Stimulated activated CD4-positive, alpha-beta T cell treated with anti-CD3 and anti-CD28 coated beads, Interleukin-2, amount 100 ng/mL, for 48 hours (primary cell): ENCODE measurements at regions not wholly inside any gene's neighbourhood (a gene's known extent, or its start where the extent isn't known, plus 50 kb on each side); places are given as distances from the start of the nearest gene placed in this dataset.
"Not testable (repeated sequence)": the region's sequence is repeated elsewhere in the genome, so short reads cannot be mapped to it uniquely, and the experiment has no call there.

Experiments used
- DNase-seq, 2 donors: peaks; one replicate each; pipeline ENCODE4 v3.0.0-alpha.2; 2020

GRCh38 chr3:177358977-177359592 lies 161.8 kb upstream of the TBL1XR1 start:
- peak; percentile 30 to 33 for DNase-seq

GRCh38 chr3:177359593-177360357 lies 162.5 kb upstream of the TBL1XR1 start:
- peak; percentile 94 to 95 for DNase-seq

DNA sequence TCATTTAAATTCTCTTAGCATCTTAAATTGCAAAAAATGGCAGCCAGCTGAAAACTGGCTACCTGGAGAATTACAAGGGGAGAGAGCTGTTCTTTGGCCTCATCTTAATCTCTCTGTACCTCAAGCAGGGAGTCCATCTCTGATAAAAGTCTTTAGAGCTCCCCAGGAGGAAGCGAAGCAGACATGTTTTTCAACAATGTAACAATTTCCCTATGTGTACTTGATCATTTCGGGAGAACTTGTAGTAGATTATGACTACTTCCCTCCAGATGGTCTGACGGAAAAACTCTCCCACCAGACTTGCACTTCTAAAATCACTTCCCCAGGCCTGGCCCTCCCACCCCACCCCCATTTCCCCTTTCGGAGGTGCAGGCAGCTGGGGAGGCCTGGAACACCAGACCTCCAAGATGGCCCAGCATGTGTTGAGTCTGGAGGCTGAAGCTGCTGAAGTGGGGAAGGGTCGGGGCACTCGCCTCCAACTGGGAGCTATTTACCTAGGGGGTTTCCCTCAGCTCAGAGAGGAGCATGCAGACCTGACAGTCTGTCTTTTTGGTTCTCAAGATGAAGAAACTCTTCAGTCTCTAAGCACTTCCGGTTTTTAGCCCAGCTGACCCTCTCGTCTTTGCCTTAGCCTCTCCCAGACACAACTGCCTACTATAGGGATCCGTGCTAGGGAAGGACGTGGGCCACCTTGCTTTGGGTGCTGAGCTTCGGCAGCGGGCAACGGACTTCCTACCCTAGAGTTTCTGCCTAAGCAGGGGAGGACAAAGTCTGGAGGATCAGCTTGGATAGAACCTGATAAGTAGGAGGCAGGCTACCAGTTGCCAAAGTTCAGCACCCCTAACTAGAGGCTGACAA lies 164.0 kb upstream of the TBL1XR1 start:
- DNase-seq: no peak

- no peak for DNase-seq
Measured at GRCh38 chr3:177362626-177363025, 165.3 kb upstream of the TBL1XR1 start.

DNA sequence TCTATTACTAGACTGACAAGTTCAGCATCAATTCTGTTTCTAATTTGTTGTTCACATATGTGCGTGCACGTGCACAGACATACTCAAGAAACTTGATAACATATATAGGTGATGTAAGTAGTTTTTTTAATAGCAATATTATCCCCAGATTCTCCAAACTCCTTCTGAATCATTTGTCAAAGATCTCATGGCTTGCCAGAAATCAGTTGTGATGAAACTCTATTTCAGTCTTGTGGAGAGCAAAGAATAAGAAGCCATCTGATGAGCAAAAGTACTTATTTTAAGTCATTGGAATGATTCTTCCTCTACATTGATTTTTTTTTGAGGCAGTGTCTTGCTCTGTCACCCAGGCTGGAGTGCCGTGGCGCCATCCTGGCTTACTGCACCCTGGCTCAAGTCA lies 167.0 kb upstream of the TBL1XR1 start:
- DNase-seq: no peak

- not testable (repeated sequence) for DNase-seq
Measured at GRCh38 chr3:177365294-177365693, 168.0 kb upstream of the TBL1XR1 start.

DNA sequence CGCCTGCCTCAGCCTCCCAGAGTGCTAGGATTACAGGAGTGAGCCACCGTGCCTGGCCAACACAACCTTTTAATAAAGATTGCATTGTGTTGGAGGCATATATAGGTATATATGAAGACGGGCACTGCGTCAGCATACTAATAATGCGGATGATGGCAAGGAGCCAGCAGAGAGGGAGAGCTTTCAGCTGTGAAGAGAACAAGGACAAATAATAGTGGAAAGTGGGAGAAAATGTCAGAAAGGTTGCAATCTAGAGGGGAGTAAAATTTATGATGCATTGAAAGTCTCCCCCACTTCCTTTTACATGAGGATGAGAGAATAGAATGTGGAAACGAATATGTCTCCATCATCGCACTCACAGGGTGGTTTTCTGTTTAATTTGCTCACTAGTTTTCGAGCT lies 170.5 kb upstream of the TBL1XR1 start:
- DNase-seq: no peak

DNA sequence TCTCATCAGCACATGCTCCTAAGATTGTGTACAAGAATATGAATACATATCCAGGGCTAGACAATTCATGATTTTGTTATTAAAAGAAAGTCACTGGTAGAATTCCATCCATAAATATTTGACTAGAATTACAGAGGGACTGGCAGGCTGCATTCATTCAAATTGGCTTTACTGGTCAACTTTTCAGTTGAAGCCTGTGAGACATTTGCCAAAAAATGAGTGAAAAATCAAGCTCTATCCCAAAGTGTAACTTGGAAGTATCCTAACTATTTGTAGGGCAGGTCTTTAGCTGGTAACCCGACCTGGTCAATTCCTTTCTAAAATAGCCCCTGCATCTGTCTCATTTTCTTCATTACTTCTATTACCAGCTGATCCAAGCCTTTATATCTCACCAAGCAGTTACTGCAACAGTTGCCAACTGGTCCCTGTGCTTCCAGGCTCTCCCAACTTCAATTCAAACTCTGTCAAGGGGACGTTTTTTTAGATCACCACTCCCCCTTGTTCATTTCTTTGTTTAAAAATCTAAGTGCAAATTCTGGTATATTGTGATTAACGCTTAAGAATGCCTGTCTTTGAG lies 173.1 kb upstream of the TBL1XR1 start:
- no peak for DNase-seq

DNA sequence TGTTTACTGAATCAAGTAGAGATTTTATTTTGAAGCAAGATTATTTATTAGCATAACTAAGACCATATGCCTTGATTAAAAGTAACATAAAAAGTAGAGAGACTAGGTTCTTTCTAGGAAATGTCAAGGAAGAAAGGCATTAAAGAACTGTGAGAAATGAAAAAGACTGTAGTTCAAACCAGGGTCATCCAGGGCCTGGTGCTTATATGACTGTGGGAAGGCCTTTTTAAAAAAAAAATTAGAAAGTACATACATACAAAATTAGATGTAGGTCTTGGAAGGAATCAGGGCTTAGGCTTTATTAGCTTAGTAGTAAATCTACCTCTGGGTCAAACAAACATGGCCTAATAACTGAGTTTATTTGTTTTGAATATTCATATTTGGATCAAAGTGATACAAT lies 173.9 kb upstream of the TBL1XR1 start:
- DNase-seq: no peak

DNA sequence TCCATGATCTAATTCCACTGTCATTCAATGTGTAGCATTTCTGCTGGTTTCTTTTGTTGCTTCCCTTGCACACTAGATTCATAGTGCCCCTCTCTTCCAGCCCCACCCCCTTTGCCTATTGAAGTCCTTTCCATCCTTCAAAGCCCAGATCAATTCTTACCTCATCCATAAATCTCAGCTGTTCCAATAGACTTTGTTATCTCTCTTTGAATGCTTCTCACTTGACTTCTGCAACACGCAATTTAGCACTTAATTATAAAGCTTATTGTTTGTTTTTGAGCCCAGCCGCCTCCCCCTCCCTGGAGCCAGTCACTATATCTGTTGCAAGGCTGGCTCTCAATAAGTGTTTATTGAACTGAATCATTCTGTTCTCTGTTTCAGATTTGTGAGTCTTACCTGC lies 174.6 kb upstream of the TBL1XR1 start:
- no peak for DNase-seq

- DNase-seq: no peak
Measured at GRCh38 chr3:177374323-177374722, 177.0 kb upstream of the TBL1XR1 start.

DNA sequence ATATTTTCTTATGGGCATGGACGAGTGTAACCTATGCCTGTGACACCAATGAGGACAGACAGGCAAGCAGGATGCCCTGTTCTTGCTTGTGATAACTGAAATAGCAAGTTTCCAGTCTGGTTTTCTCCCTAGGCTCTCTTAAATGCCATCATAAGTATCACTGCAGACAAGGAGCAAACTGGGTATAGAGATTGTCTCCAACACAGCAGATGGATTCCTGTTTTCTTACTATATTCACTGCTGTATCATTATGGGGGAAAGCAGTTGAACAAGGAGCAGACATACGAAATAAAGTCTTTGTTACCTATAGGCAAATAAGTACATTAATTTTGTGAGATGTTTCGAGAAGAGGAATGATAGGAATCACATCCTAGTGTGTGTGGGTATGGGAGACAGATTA lies 178.0 kb upstream of the TBL1XR1 start:
- no peak for DNase-seq

GRCh38 chr3:177377166-177377565 lies 179.9 kb upstream of the TBL1XR1 start:
- no peak for DNase-seq

- DNase-seq: no peak
Measured at GRCh38 chr3:177378168-177378567, 180.9 kb upstream of the TBL1XR1 start.

DNA sequence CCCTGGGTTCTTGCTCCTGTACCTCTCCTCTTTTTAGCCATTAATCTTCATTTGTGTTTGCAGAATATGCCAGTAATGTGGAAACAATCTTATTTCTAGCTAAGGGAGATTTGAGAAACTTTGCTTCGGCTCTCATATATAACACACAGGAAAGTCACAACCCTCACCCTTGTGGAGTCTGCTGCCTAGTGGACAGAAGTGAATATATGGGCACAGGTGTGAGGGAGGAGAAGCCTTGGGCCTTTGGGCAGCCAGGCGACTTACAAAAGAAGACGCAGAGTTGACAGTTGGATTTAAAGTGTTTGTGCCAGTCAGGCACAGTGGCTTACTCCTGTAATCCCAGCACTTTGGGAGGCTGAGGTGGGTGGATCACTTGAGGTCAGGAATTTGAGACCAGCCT lies 181.8 kb upstream of the TBL1XR1 start:
- DNase-seq: no peak

- no peak for DNase-seq
Measured at GRCh38 chr3:177381070-177381469, 183.8 kb upstream of the TBL1XR1 start.

GRCh38 chr3:177382944-177383343 lies 185.7 kb upstream of the TBL1XR1 start:
- DNase-seq: no peak

DNA sequence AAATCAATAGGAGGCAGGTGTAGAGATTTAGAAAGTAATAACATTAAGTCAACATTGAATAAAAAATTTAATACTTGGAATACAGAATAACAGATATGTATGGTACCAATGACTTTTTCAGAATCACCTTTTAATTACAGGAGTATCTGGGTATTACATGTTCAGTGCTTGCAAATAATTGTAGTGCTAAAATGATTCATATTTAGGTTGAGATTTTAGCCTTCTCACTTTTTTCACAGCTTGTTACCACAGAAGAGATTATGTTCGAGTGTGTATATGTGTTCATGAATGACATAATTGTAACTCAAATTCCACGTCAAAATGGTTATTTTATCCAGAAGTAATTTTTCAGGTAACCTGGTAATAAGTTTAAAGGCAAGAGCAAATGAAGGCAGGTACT lies 187.9 kb upstream of the TBL1XR1 start:
- DNase-seq: no peak

DNA sequence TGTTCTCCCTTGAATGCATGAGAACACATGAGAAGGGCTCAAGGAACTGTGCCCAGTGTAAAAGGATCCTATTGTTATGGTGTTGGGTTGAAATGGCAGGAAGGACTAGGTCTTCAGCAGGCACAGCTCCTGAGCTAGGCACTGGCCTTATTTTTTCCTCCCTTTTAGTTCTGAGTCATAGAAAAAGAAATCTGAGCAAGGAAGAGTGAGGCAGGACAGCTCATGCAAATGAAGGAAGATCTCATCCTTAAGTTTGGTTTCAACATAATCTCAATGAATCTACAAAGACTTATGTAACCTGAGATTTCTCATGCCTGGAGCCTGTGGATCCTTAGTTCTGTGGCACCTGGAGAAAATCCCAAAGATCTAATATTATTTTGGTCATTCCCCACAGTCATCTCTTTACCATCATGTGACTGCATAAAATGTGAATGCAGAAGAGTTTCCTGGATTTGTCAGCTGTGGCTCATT lies 188.6 kb upstream of the TBL1XR1 start:
- DNase-seq: no peak

DNA sequence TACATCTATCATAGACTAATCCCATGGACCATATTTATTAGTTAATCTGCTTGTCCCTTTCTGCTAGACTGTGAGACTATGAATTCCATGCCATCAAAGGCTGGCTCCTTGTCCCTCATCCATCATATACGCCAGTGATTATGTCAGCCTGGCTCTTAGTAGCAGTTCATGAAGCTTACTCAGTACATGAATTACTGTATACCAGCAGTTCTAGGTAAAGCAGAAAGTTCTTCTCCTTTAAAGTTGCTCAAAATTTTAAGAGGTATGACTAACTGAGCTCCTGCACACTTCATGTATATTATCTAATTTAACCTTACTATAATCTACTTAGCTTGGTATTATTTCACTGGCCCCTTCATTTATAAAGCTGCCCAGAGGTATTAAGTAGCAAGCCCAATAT lies 190.9 kb upstream of the TBL1XR1 start:
- no peak for DNase-seq

GRCh38 chr3:177394231-177395024 lies 197.1 kb upstream of the TBL1XR1 start:
- DNase-seq: not testable (repeated sequence)

DNA sequence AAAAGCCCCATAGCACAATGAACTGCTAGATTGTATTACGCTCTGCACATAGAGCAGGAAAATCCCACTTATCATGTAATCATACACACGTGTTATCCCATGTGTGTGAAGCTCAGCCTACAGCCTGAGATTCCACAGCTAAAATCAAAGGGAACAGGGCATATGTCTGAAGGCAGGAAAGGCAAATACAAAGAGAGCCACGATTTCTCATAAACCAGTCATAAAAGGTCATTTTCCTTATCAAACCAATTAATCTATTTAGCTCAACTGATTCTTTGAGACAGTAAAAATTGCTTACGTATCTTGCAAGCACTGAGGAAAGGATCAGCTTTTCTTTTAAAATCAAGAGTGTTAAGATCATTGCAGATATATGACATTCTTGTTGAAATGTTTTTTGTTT lies 199.5 kb upstream of the TBL1XR1 start:
- DNase-seq: no peak
